ENCODE measurements at regions not wholly inside any gene's neighbourhood (a gene's known extent, or its start where the extent isn't known, plus 50 kb on each side); places are given as distances from the start of the nearest gene placed in this dataset.

GRCh38 chr21:32958288-32959002 lies 67.3 kb upstream of the OLIG2 start:
- TF ChIP-seq EP300 (IDR thresholded peaks at IDR 0.05) (no peak), CTCF (IDR thresholded peaks at IDR 0.05) (no peak), POLR2AphosphoS5 (IDR thresholded peaks at IDR 0.05) (no peak)

Measured in suprapubic skin (tissue), 4 donors.